ENCODE measurements at regions not wholly inside any gene's neighbourhood (a gene's known extent, or its start where the extent isn't known, plus 50 kb on each side); places are given as distances from the start of the nearest gene placed in this dataset.

- TF ChIP-seq CEBPB (IDR thresholded peaks at IDR 0.05) = no peak
- TF ChIP-seq REST (IDR thresholded peaks at IDR 0.05; ENCODE audit: low read depth) = no peak
- no peak for TF ChIP-seq RAD21 (IDR thresholded peaks at IDR 0.05; ENCODE audit: low read depth)
- no peak for TF ChIP-seq EP300 (IDR thresholded peaks at IDR 0.05; ENCODE audit: borderline replicate concordance)
- no peak for TF ChIP-seq TAF1 (IDR thresholded peaks at IDR 0.05; ENCODE audit: low read depth)
- TF ChIP-seq FOXM1 (IDR thresholded peaks at IDR 0.05; ENCODE audit: borderline replicate concordance, low read depth) = no peak
- no peak for TF ChIP-seq TEAD4 (IDR thresholded peaks at IDR 0.05)
- no peak for TF ChIP-seq NFIC (IDR thresholded peaks at IDR 0.05)
- no peak for TF ChIP-seq CREB1 (IDR thresholded peaks at IDR 0.05; ENCODE audit: low read depth)
- no peak for TF ChIP-seq YY1 (IDR thresholded peaks at IDR 0.05; ENCODE audit: low read depth)
- TF ChIP-seq TCF12 (IDR thresholded peaks at IDR 0.05; ENCODE audit: low read depth) = no peak
- TF ChIP-seq MAX (IDR thresholded peaks at IDR 0.05) = no peak
- no peak for TF ChIP-seq USF1 (IDR thresholded peaks at IDR 0.05)
Measured at GRCh38 chr7:81210137-81211064, 291.6 kb upstream of the SEMA3C start.

Data from Ishikawa (cell line).